HFF-Myc (cell line): ENCODE measurements at regions not wholly inside any gene's neighbourhood (a gene's known extent, or its start where the extent isn't known, plus 50 kb on each side); places are given as distances from the start of the nearest gene placed in this dataset.
A peak's percentile ranks its signal among the peaks of the same experiment; 100 is the strongest.

Source experiments
- DNase-seq: peaks from one replicate; pipeline ENCODE4 v3.0.0-alpha.2; 2011; ENCODE audit warnings: low read depth; ENCODE audit errors: extremely low read depth
- H3K4me3 ChIP-seq: replicated peaks from 2 replicates; pipeline ENCODE4 v1.5.1; 2011; ENCODE audit warnings: low read depth, mild to moderate bottlenecking, control low read depth, low read length
- CTCF ChIP-seq: IDR thresholded peaks from 2 replicates; pipeline ENCODE4 v1.5.1; 2012; ENCODE audit warnings: mild to moderate bottlenecking, low read depth, low read length, control low read depth; ENCODE audit errors: missing control alignments

DNA sequence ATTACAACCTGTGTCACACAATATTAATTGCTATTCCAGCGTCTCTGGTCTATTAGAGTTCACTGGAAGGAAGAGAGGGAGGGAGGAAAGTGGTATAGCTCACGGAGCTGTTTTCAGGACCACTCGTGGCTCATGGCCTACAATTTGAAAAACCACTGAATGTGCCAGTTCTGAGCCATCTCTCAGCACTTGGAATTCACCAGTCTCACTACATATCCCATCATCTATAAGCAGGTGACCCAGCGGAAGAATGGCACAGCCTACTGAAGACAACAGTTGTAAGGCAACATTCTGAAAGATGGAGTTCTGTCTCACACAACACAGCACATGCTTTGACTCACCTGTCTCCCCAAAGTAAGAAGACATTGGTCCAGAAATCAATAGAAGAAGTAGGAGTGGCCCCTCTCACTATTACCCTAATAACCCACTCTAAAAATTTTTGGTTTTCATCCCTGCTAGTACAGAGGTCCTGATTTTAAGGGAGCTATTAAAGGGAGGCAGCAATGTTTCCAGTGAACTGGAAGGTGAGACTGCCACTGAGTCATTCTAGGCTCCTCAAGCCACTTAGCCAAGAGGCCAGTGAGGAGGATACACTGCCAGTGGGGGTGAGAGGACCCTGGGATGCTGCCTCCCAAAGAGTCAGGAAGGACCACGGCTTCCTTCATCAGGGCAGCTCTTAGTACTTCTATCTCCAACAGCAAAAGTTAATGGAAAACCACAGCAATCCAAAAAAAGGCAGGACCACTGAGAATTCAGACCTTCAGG lies 50.0 kb upstream of the DOCK9 start:
- no peak for DNase-seq
- H3K4me3 ChIP-seq: no peak overlapping the region
- no peak for TF ChIP-seq CTCF

DNA sequence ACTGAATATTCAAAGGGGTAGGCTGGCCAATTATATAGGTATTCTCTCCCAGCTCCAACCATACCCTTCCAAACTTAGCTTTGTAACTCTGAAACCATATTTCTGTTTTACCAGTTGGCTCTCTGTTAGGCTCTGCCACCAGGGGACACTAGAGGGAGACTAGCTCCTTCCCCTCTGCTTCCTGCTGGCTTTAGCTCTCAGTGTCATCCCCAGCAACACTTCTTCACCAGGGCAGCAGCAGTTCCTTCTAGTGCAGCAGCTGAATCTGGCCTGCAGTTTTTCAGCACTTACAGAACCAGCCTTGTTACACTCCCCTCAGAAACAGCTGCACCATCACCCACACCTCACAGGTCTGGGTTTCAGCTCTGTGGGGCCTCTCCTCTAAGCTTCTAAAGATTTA lies 51.0 kb upstream of the DOCK9 start:
- no peak overlapping the region for H3K4me3 ChIP-seq
- peak; percentile 45 for TF ChIP-seq CTCF
- DNase-seq: no peak

- DNase-seq: no peak
- TF ChIP-seq CTCF: no peak
- H3K4me3 ChIP-seq: no peak overlapping the region
Measured at GRCh38 chr13:99029576-99029975, 51.7 kb upstream of the DOCK9 start.

GRCh38 chr13:99030326-99030725 lies 52.5 kb upstream of the DOCK9 start:
- no peak for TF ChIP-seq CTCF
- no peak overlapping the region for H3K4me3 ChIP-seq
- no peak for DNase-seq

GRCh38 chr13:99031832-99032231 lies 54.0 kb upstream of the DOCK9 start:
- TF ChIP-seq CTCF: no peak
- H3K4me3 ChIP-seq: no peak overlapping the region
- no peak for DNase-seq

- peak; percentile 41 for TF ChIP-seq CTCF
- no peak for DNase-seq
- H3K4me3 ChIP-seq: no peak overlapping the region
Measured at GRCh38 chr13:99033814-99034213, 56.0 kb upstream of the DOCK9 start.

DNA sequence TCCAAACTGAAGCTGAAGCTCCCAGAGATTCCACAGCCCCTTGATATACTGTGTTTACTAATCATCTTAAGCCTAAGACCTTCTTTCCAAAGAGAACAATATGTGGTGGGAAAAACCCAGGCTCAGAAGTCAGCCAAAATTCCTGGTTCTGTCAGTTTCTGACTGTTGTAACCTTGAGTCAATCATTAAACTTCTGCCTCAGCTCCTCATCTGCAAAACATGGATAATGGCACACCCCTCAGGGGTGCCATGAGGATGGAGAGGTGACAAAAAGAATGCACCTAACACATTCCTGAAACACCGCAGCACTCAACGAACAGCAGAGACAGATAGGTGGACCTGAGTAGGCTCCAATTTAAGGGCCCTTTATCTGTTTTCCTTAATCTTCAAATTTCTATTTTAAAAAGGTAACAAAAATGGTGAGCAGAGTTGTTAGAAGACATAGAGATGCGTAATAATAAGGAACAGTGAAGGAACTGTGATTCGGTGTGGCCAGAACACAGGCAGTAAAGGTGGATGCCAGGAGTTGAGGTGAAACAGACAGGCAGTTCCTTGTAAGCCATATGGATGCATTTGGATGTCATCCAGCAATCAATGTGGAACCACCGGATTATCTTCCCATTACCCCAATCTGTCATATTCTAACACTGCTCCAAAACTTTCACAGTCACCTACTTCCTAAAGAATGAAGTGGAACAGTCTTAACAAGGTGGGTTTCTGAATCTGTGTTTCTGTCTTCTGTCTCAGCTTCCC lies 56.6 kb upstream of the DOCK9 start:
- H3K4me3 ChIP-seq: no peak overlapping the region
- TF ChIP-seq CTCF: no peak
- DNase-seq: no peak
